Mesenchymal stem cell (in vitro differentiated cells and primary cell): ENCODE measurements at regions not wholly inside any gene's neighbourhood (a gene's known extent, or its start where the extent isn't known, plus 50 kb on each side); places are given as distances from the start of the nearest gene placed in this dataset.

Source experiments
- DNase-seq: peaks from one replicate; pipeline ENCODE4 v3.0.0-alpha.2; 2013
- H2AFZ ChIP-seq: one replicate; pipeline ENCODE4 v1.6.1; 2013; ENCODE audit warnings: low read depth, mild to moderate bottlenecking, control low read depth, inconsistent platforms, low read length, moderate library complexity
- H2AK5ac ChIP-seq: 2 replicates; pipeline ENCODE4 v1.6.1; 2013; ENCODE audit warnings: low read length, moderate library complexity, mild to moderate bottlenecking, inconsistent platforms; ENCODE audit not compliant: severe bottlenecking
- H2BK120ac ChIP-seq: one replicate; pipeline ENCODE4 v1.6.1; 2013; ENCODE audit warnings: low read depth, mild to moderate bottlenecking, inconsistent platforms, low read length, moderate library complexity
- H2BK12ac ChIP-seq, 2 experiments: one replicate each; pipeline ENCODE4 v1.6.1; 2013; ENCODE audit warnings: inconsistent platforms in 2 of 2, low read length in 2 of 2, mild to moderate bottlenecking in 2 of 2, moderate library complexity in 2 of 2, control low read depth in 1 of 2
- H2BK15ac ChIP-seq: one replicate; pipeline ENCODE4 v1.6.1; 2013; ENCODE audit warnings: mild to moderate bottlenecking, low read depth, inconsistent platforms; ENCODE audit not compliant: poor library complexity, severe bottlenecking
- H2BK5ac ChIP-seq: 2 replicates; pipeline ENCODE4 v1.6.1; 2013; ENCODE audit warnings: low read depth, mild to moderate bottlenecking, low read length, control low read depth, inconsistent platforms; ENCODE audit not compliant: poor library complexity, severe bottlenecking
- H3K14ac ChIP-seq, 2 experiments: one replicate each; pipeline ENCODE4 v1.6.1; 2013; ENCODE audit warnings: inconsistent platforms in 2 of 2, low read length in 2 of 2, control low read depth in 1 of 2, mild to moderate bottlenecking in 1 of 2, moderate library complexity in 1 of 2
- H3K18ac ChIP-seq, 2 experiments: one replicate each; pipeline ENCODE4 v1.6.1; 2013; ENCODE audit warnings: inconsistent platforms in 2 of 2, low read length in 2 of 2, control low read depth in 1 of 2, low read depth in 1 of 2, mild to moderate bottlenecking in 1 of 2
- H3K23ac ChIP-seq, 2 experiments: one replicate each; pipeline ENCODE4 v1.6.1; 2013; ENCODE audit warnings: inconsistent platforms in 2 of 2, low read length in 2 of 2, mild to moderate bottlenecking in 2 of 2, moderate library complexity in 2 of 2, control low read depth in 1 of 2
- H3K27ac ChIP-seq: 2 replicates; pipeline ENCODE4 v1.5.1; 2013; ENCODE audit warnings: mild to moderate bottlenecking, moderate library complexity, low read length, control low read depth, inconsistent platforms; ENCODE audit not compliant: poor library complexity, severe bottlenecking
- H3K27me3 ChIP-seq, 2 experiments: 2 replicates each; pipeline versions ENCODE4 v1.6.1 to v1.7.0; 2013; ENCODE audit warnings: low read length in 2 of 2, mild to moderate bottlenecking in 2 of 2, moderate library complexity in 2 of 2, control low read depth in 1 of 2, inconsistent platforms in 1 of 2; ENCODE audit not compliant: control insufficient read depth in 1 of 2, insufficient read depth in 1 of 2
- H3K36me3 ChIP-seq, 2 experiments: 2 replicates each; pipeline versions ENCODE4 v1.6.1 to v1.7.0; 2013; ENCODE audit warnings: low read length in 2 of 2, control low read depth in 1 of 2, inconsistent platforms in 1 of 2, low read depth in 1 of 2, mild to moderate bottlenecking in 1 of 2; ENCODE audit not compliant: insufficient read depth in 2 of 2, control insufficient read depth in 1 of 2
- H3K4ac ChIP-seq, 2 experiments: one replicate each; pipeline ENCODE4 v1.6.1; 2013; ENCODE audit warnings: inconsistent platforms in 2 of 2, low read length in 2 of 2, mild to moderate bottlenecking in 2 of 2, moderate library complexity in 2 of 2, control low read depth in 1 of 2, low read depth in 1 of 2
- H3K4me1 ChIP-seq: 2 replicates; pipeline ENCODE4 v1.6.1; 2013; ENCODE audit warnings: low read depth, low read length, control low read depth; ENCODE audit not compliant: control insufficient read depth, insufficient read depth
- H3K4me2 ChIP-seq: 2 replicates; pipeline ENCODE4 v1.6.1; 2013; ENCODE audit warnings: low read length, mild to moderate bottlenecking, inconsistent platforms; ENCODE audit not compliant: poor library complexity, severe bottlenecking
- H3K4me3 ChIP-seq, 2 experiments: 2 replicates each; pipeline versions ENCODE4 v1.5.1 to v1.7.0; 2013; ENCODE audit warnings: low read length in 2 of 2, mild to moderate bottlenecking in 2 of 2, control low read depth in 1 of 2, low read depth in 1 of 2; ENCODE audit not compliant: insufficient read depth in 1 of 2
- H3K79me1 ChIP-seq: replicated peaks from 2 replicates; pipeline ENCODE4 v1.6.1; 2013; ENCODE audit warnings: mild to moderate bottlenecking, control low read depth, low read length, inconsistent platforms; ENCODE audit not compliant: poor library complexity, severe bottlenecking
- H3K9ac ChIP-seq: 2 replicates; pipeline ENCODE4 v1.7.0; 2013; ENCODE audit warnings: mild to moderate bottlenecking, low read length, moderate library complexity
- H3K9me3 ChIP-seq: 2 replicates; pipeline ENCODE4 v1.7.0; 2013; ENCODE audit warnings: mild to moderate bottlenecking, low read length; ENCODE audit not compliant: control insufficient read depth
- H4K8ac ChIP-seq: one replicate; pipeline ENCODE4 v1.6.1; 2013; ENCODE audit warnings: inconsistent platforms, mild to moderate bottlenecking, low read length, moderate library complexity
- H4K91ac ChIP-seq: one replicate; pipeline ENCODE4 v1.6.1; 2013; ENCODE audit warnings: mild to moderate bottlenecking, low read length, inconsistent platforms
- WGBS: methylation state at CpG from one replicate; pipeline ENCODE4 v1.1.7; 2013; ENCODE audit warnings: mixed read lengths; 5-methylcytosine and 5-hydroxymethylcytosine counted together

DNA sequence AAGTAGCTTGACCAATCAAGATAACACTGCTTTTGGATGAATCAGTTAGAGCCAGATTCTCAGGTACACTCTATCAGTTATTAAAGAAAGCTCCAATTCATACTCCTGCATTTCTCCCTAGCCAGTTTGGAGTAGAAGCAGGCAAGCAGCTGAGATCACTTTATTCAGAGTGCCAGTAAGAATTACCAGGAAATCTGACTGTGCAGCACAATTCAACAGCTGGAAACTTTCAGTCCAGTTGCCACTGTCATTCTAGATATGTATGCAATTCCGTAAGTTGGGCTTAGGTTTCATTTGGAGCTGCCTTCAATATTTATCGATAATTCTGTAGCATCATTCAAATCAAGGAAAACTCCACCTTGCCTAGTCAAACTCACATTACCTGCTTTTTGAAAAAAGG is 2625.6 kb upstream of the PCDH20 start:
- no peak overlapping the region for H2AFZ ChIP-seq
- H2BK12ac ChIP-seq: no peak overlapping the region
- H4K8ac ChIP-seq: no peak overlapping the region
- no peaks in the 10 kb centered on the region for H3K9me3 ChIP-seq
- no peak overlapping the region for H3K9ac ChIP-seq
- no peaks in the 10 kb centered on the region for H3K36me3 ChIP-seq
- no peak overlapping the region for H3K18ac ChIP-seq
- H3K4ac ChIP-seq: no peak overlapping the region
- no peaks in the 10 kb centered on the region for H3K4me1 ChIP-seq
- DNase-seq: no peak
- no peaks in the 10 kb centered on the region for H3K79me1 ChIP-seq
- H3K27ac ChIP-seq: no peak overlapping the region
- H2BK5ac ChIP-seq: no peak overlapping the region
- H3K4me3 ChIP-seq: no peak overlapping the region
- H3K14ac ChIP-seq: no peak overlapping the region
- WGBS: 92% methylated on average over 2 of the region's 2 CpGs
- no peak overlapping the region for H4K91ac ChIP-seq
- no peak overlapping the region for H3K23ac ChIP-seq
- H2AK5ac ChIP-seq: no peak overlapping the region
- no peak overlapping the region for H3K4me2 ChIP-seq
- H2BK120ac ChIP-seq: no peak overlapping the region
- H3K27me3 ChIP-seq: no peaks in the 10 kb centered on the region
- H2BK15ac ChIP-seq: no peak overlapping the region

DNA sequence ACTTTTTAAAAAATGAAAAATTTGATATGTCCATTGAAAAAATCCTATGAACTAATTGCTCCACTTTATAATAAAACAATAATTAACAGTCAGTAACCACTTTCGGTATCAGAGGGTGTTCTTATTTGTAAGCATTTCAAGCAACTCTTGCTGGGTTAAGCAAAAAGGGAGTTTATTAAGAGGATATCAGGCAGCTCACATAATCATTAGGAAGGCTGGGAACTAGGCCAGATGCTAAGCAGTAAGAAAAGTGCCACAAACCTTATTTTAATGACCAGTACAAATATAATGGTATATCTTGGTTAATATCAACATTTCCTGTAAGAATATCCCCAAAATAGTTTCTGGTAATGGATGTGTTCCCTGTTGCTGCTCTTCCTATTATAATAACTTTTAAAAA is 2618.3 kb upstream of the PCDH20 start:
- H2AFZ ChIP-seq: no peak overlapping the region
- H3K79me1 ChIP-seq: no peaks in the 10 kb centered on the region
- no peak overlapping the region for H3K9ac ChIP-seq
- peaks cover 2% of the 10 kb centered on the region for H3K4me1 ChIP-seq
- no peak overlapping the region for H3K14ac ChIP-seq
- H3K27ac ChIP-seq: no peak overlapping the region
- H4K91ac ChIP-seq: no peak overlapping the region
- no peaks in the 10 kb centered on the region for H3K9me3 ChIP-seq
- no peak overlapping the region for H3K23ac ChIP-seq
- H2BK5ac ChIP-seq: no peak overlapping the region
- no peak for DNase-seq
- no peaks in the 10 kb centered on the region for H3K36me3 ChIP-seq
- H3K4me3 ChIP-seq: no peak overlapping the region
- H2BK120ac ChIP-seq: no peak overlapping the region
- no peaks in the 10 kb centered on the region for H3K27me3 ChIP-seq
- no peak overlapping the region for H3K4ac ChIP-seq
- H3K18ac ChIP-seq: no peak overlapping the region
- no peak overlapping the region for H2BK15ac ChIP-seq
- no peak overlapping the region for H2BK12ac ChIP-seq
- H3K4me2 ChIP-seq: no peak overlapping the region
- H2AK5ac ChIP-seq: no peak overlapping the region
- no peak overlapping the region for H4K8ac ChIP-seq
- 100% methylated on average over 1 of the region's 1 CpG for WGBS

DNA sequence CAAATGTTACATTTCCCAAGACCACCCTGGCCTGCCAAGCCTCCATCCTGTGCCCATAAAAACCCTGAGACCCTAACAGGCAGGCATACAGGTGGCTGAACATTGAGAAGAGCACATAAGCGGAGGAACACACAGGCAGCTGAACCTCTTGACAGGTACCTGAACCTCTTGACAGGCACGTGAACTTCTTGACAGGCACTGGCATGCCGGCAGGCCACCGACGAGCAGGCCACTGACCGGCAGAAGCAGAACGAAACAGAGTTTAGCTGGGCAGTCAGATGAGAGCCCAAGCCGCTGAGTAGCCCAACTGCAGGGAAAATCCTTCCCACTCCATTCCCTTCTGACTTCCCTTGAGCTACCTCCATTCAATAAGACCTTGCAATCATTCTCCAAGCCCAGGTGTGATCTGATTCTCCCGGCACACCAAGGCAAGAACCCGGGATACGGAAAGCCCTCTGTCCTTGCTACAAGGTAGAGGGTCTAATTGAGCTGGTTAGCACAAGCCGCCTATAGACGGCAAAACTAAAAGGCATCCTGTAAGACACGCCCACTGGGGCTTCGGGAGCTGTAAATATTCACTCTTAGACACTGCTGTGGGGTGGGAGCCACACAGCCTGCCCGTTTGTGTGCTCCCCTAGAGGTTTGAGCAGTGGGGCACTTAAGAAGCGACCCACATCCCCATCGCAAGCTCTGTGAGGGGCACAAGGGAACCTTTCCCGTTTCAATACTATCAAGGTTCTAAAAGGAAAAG is 2613.9 kb upstream of the PCDH20 start:
- Histone ChIP-seq H3K36me3 (no peaks in the 10 kb centered on the region), H2AK5ac (no peak overlapping the region), H3K4me3 (no peak overlapping the region), H3K79me1 (no peaks in the 10 kb centered on the region), H3K4me1 (peaks cover 2% of the 10 kb centered on the region), H3K9ac (no peak overlapping the region), H3K14ac (no peak overlapping the region), H3K27ac (no peak overlapping the region), H3K4me2 (no peak overlapping the region), H2BK15ac (no peak overlapping the region), H4K8ac (no peak overlapping the region), H3K9me3 (peaks cover 2% of the 10 kb centered on the region), H4K91ac (no peak overlapping the region), H3K27me3 (no peaks in the 10 kb centered on the region), H2BK5ac (no peak overlapping the region), H2AFZ (no peak overlapping the region), H2BK12ac (no peak overlapping the region), H2BK120ac (no peak overlapping the region), H3K18ac (no peak overlapping the region), H3K23ac (no peak overlapping the region), H3K4ac (no peak overlapping the region)
- DNase-seq: no peak
- 86% methylated on average over 18 of the region's 19 CpGs for WGBS

DNA sequence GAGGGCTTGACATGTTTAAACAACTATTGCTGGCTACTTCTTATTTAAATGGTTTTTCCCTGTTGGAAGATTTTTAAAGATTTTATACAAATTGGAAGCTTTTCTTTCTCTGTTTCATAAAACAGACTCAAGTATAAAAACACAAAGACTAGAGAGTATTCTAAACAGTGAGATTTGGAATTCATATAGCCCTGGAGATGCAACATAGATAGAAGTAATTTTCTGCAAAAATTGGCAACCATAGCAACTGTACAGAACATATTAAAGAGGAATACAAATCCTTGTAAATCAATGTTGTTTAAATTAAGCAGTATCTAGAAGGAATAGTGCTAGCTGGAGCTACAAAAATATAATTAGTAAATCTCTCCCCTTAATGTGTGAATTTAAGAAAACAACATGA is 2612.9 kb upstream of the PCDH20 start:
- H3K27ac ChIP-seq: no peak overlapping the region
- no peak overlapping the region for H3K9ac ChIP-seq
- no peak overlapping the region for H3K4me3 ChIP-seq
- no peak overlapping the region for H3K14ac ChIP-seq
- H4K8ac ChIP-seq: no peak overlapping the region
- H3K27me3 ChIP-seq: no peaks in the 10 kb centered on the region
- no peak overlapping the region for H2AFZ ChIP-seq
- H3K36me3 ChIP-seq: no peaks in the 10 kb centered on the region
- no peaks in the 10 kb centered on the region for H3K4me1 ChIP-seq
- H3K9me3 ChIP-seq: peaks cover 2% of the 10 kb centered on the region
- no peak overlapping the region for H2BK5ac ChIP-seq
- no peak overlapping the region for H3K4ac ChIP-seq
- H2BK120ac ChIP-seq: no peak overlapping the region
- no peaks in the 10 kb centered on the region for H3K79me1 ChIP-seq
- H3K4me2 ChIP-seq: no peak overlapping the region
- H2BK12ac ChIP-seq: no peak overlapping the region
- H3K18ac ChIP-seq: no peak overlapping the region
- no peak overlapping the region for H4K91ac ChIP-seq
- DNase-seq: no peak
- no peak overlapping the region for H3K23ac ChIP-seq
- H2BK15ac ChIP-seq: no peak overlapping the region
- H2AK5ac ChIP-seq: no peak overlapping the region
